HG03045 (cell line): ENCODE measurements at regions not wholly inside any gene's neighbourhood (a gene's known extent, or its start where the extent isn't known, plus 50 kb on each side); places are given as distances from the start of the nearest gene placed in this dataset.

Source experiments
- ATAC-seq: cut with Tn5 transposase; IDR thresholded peaks from one replicate; pipeline ENCODE4 v1.9.1; 2021; ENCODE audit warnings: mild to moderate bottlenecking, moderate library complexity; ENCODE audit not compliant: unreplicated experiment

DNA sequence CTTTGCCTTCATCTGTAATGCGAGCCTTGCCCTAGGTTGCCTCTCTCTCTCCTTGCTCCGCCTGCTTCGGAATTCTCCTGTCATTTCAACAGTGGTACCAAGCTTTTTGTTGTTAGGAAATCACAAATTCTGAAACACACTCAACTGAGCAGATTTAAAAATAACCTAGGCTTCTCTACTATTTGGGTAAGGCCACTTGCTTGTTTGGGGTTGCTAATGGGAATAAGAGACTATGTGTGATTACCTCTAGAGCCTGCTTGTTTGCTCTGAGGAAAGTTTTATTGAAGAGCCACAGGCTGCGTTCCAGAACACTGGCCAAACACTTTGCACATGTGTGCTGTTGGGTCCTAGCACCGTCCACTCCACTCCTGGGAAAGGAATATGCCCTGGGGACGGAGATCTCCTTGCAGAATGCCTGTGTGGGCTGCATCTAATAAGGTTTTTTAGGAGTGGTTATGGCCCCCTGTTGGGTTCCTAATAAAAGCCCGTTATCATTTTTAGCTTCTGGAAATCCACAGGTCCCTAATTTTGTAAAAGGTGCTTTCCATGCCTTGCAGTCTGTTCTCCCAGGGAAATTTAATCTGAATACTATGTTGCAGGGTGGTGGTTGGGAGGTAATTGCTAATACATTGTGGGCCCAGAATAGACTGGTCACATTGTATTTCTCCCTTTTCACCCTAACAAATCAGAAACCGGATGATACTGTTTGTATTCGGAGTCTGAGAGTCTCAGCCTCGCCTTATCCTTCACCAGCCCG, 68.7 kb upstream of the KLF6 start:
- no peak for ATAC-seq

DNA sequence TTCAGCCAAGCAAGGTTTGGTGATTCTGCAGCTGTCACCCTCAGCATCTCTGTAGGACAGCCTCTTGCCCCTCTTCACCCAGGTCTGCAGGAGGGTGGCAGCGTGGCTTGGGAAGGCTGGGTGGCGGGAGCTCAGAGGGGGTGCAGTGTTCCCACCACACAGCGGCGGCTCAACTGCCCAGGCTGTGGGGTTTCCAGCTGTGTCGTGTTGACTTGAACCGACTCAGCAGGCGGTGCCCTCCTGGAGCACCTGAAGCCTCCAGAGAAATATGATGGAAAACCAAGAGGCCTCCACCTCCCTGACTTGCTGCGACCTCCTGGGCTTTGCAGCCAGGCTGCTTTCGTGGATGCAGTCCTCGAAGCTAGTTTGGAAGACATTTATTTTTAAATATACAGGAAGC, 68.0 kb upstream of the KLF6 start:
- no peak for ATAC-seq

- ATAC-seq, result peak; percentile 80
These were observed 67.3 kb upstream of the KLF6 start for GRCh38 chr10:3852147-3852904.

DNA sequence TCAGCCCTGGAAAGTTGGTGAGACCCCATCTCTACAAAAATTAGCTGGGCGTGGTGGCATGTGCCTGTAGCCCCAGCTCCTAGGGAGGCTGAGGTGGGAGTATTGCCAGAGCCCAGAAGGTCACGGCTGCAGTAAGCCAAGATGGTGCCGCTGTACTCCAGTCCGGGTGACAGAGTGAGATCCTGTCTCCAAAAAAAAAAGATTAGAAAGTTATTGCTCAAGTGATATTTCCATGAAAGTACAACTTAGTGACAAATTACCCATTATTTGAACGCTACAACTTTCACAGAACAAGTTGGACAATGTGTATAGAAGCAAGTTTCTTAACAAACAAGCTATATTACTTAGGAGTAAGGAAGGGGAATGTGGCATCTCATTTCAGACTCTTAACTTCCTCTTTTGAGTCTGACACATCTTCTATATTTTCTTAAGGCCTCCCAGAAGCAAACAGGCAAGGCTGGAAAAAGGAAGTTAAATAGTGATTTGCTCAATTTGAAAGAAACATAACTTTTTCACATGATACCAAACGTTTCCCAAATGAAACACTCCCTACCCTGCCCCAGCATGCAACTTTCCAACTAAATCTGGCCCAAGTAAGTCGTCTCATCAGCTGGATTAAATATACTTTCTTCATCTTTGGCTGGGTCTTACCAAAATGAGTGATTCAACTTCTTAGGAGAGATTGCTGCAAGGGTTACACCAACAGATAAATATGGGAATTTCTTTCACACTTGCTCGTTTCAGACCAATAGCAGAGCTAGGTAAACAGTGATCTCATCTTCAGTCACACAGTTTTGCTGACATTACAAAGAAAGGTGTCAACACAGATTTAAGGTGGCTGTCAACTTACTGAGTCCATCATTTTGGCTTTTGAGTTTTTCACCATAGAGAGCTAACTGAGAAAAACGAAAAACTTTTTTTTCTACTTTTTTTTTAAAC, 66.3 kb upstream of the KLF6 start:
- ATAC-seq, result no peak

DNA sequence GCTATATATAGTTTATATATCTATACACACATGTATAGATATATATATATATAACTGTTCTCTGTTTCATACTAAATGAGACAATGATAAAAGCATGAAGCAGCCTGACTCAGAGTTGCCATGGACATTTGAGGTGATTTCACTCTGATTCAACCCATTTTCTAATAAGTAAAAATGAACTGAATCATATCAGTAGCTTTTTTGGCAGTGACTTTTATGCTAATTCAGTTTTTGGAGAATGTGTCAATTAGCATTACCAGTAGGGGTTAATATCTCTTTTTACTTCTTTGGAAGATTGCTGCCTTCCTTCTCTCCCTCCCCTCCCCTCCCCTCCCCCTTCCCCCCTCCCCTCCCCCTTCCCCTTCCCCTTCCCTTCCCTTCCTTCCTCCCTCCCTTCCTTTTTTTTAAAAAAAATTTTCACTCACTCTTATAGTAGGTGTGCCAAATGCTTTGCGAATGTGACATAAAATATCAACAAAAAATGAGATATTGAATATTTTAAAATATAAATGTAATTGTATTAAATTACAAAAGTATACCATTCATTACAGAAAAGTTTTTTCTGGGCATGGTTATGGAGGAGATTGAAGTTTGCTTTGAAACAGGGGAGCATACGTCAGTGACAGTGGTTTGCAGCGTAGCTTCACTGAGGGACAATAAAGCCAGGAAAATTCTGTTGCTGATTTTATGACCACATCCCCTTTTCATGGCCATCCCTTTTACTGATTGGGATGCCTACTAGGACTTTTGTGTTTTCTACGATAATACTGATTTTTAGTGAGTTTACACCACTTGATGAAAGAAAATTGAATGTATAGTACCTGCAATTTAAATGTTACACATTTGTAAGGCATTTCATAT, 64.0 kb upstream of the KLF6 start:
- ATAC-seq, result no peak

- no peak for ATAC-seq
These were observed 63.2 kb upstream of the KLF6 start for GRCh38 chr10:3848005-3848774.

DNA sequence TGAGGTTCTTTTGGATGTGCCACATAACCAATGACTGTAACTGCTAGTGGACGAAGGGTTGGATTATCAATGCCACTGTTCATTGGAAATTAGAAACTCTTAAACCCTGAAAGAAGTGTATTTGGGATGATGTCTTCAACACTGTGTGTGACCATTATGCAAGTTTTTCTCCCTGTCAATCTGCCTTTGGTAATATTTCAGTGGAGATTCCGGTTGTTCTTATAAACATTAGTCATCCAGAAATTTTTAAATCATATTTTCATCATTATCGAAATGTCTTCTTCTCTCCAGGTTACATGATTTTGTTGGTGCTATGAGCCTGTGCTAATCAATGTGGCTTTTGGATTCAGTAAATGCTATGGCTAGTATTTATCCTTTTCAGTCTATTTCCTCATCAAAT, 61.7 kb upstream of the KLF6 start:
- ATAC-seq, result no peak

- no peak for ATAC-seq
These were observed 59.5 kb upstream of the KLF6 start for GRCh38 chr10:3844491-3845025.

DNA sequence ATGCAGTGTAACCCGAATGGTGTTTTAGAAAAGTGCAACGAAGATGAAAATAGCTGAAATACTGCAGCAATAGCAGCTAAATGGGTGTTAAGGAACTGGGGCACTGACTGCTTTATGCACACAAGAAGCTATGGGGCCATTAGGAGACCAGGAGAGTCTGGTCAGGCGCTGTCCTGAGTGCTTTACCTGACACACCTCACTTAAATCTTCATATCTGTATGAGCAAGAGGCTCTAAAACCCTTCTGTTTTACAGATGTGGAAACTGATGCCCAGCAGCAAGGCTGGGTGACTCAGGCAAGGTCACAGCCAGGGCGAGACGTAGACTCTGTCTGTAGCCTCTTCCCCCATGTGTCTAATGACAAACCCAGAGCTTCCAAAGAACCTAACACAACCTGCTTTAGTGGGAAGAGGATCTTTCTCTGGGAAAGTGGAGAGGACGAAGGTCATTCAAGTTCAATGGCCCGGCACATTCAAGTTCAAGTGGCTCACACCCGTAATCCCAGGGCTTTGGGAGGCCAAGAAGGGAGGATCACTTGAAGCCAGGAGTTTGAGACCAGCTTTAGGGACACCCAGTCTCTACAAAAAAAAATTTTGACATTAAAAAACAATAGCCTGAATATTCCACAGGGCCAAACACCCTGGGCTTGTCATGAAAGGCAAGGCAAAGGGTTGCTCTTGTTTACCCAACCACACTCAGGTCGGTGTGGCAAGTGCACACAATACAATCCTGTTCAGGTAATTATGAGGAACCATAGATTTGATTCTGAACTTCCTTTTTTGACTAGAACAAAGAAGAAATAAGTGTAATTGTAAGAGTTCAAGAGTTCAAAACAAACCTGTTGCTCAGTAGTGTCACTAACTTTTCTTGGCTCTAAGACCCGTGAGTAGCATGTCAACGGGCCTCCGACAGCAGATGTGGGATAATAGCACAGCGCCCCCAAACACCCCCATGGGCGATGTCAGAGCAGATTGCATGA, 53.7 kb upstream of the KLF6 start:
- ATAC-seq, result no peak

DNA sequence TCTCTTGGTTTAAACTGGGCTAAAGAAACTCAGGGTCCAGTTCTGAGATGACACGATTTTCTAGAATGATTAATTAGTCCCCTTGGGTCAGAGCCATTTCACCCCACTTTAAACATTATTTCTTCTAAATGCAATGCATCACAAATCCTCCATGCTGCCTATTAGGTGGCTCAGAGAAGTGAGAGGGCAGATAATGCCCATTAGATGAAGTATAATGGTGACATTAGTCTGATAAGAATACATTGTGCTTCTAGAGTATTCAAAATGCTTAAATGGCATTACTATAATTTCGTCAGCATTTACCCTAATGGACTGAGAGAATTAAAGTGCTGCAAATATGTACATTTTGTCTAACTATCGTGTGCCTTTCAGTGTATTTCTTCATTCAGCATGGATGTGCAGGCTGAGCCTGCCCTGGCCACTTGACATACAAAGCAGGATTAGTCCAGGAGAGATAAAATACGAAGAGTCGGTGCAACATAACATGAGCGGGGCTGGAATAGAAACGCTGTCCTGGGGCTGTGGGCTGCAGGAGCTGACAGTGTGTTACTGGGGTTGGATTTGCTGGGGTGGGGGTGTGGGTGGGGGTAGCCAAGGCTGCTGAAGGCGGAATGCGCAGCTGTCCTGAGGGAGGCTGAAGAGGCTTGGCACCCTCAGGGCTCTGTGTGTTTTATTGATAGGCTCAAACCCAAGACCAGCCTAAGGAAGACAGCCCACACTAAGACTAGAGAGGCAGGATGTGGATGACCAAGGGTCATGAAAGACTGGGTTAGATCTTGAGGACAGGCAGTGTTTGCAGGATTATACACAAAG, 52.8 kb upstream of the KLF6 start:
- ATAC-seq, result no peak

- peak; percentile 58 for ATAC-seq
These were observed 51.3 kb upstream of the KLF6 start for GRCh38 chr10:3836222-3836820.

GRCh38 chr10:3835770-3836169, 50.8 kb upstream of the KLF6 start:
- ATAC-seq, result peak; percentile 39

DNA sequence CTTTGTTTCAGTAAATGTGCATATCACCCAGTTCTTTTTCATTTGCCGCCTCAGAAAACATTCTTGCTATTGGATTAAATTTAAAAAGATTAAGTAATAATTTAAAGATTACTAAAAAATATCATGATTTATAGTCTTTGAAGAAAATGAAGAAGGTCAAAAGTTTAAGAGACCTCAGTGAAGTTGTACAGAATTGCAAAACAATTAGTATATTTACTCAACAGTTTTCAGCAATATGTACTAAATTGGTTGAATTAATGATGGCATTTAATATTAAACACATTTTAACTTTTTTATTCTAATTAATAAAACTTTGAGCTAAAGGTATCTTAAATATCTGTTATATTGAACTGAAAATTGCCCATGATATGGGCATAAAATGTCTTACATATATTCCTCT, 49.9 kb upstream of the KLF6 start:
- no peak for ATAC-seq
